Ovary (tissue), 3 donors: ENCODE measurements at regions not wholly inside any gene's neighbourhood (a gene's known extent, or its start where the extent isn't known, plus 50 kb on each side); places are given as distances from the start of the nearest gene placed in this dataset.

Experiments
- CTCF ChIP-seq, 3 donors: fragments of 450-650 bp in 2 of 3; fragments of 200-600 bp in 1 of 3; IDR thresholded peaks; one replicate each; pipeline versions ENCODE4 v1.5.1 to v1.8.0; 2016 to 2022; ENCODE audit warnings: antibody characterized with exemption in 3 of 3, mild to moderate bottlenecking in 1 of 3
- EP300 ChIP-seq: sonication (generic); formaldehyde crosslinking; IDR thresholded peaks from one replicate; pipeline ENCODE4 v1.6.1; 2017; ENCODE audit warnings: antibody characterized with exemption
- POLR2A ChIP-seq: fragments of 450-650 bp; IDR thresholded peaks from one replicate; pipeline ENCODE4 v1.6.1; 2017; ENCODE audit warnings: antibody characterized with exemption, mild to moderate bottlenecking, moderate library complexity
- donor health status: DM: no; HTN: no; CAD: no.

GRCh38 chr16:86239381-86239780, 270.9 kb upstream of the FOXF1 start:
- TF ChIP-seq POLR2A (no peak), CTCF (IDR thresholded peaks at IDR 0.05) (no peak), EP300 (no peak)
